ENCODE measurements at regions not wholly inside any gene's neighbourhood (a gene's known extent, or its start where the extent isn't known, plus 50 kb on each side); places are given as distances from the start of the nearest gene placed in this dataset.

DNA sequence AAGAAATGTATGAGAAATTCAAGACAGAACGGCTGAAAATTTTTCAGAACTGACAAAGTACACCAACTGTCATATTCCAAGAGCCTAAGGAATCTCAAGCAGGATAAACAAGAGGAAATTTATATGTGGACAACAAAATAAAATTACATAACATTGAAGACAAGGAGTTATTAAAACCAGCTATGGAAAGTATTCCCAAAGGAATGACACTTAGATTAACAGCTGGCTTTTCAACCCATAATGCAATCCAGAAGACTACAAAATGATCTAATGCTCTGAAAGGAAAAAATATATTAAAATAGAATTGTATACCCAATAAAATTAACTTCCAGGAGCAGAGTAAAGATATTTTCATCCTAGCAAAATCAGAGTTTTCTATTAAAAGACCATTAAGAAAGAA, 132.2 kb upstream of the BNIP2 start:
- Histone ChIP-seq H3K27me3 (peaks cover 27% of the 10 kb centered on the region), H3K36me3 (no peaks in the 10 kb centered on the region), H3K27ac (no peak overlapping the region), H3K9me3 (no peaks in the 10 kb centered on the region), H3K4me3 (no peak overlapping the region), H3K4me1 (no peaks in the 10 kb centered on the region)
- no peak for DNase-seq
- intact Hi-C loops (cut with DNase I; ENCODE audit: low total_unique reads): no loop called here
- TF ChIP-seq, protein P1, sequence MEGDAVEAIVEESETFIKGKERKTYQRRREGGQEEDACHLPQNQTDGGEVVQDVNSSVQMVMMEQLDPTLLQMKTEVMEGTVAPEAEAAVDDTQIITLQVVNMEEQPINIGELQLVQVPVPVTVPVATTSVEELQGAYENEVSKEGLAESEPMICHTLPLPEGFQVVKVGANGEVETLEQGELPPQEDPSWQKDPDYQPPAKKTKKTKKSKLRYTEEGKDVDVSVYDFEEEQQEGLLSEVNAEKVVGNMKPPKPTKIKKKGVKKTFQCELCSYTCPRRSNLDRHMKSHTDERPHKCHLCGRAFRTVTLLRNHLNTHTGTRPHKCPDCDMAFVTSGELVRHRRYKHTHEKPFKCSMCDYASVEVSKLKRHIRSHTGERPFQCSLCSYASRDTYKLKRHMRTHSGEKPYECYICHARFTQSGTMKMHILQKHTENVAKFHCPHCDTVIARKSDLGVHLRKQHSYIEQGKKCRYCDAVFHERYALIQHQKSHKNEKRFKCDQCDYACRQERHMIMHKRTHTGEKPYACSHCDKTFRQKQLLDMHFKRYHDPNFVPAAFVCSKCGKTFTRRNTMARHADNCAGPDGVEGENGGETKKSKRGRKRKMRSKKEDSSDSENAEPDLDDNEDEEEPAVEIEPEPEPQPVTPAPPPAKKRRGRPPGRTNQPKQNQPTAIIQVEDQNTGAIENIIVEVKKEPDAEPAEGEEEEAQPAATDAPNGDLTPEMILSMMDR (IDR thresholded peaks at IDR 0.05): no peak
- no peak for TF ChIP-seq EP300 (IDR thresholded peaks at IDR 0.05; ENCODE audit: low read depth)
- no peak for TF ChIP-seq POLR2AphosphoS5 (IDR thresholded peaks at IDR 0.05)
- no peak for TF ChIP-seq POLR2A (IDR thresholded peaks at IDR 0.05)
- WGBS, 2 donors (ENCODE audit: low coverage in 1 of 2): 62 to 78% methylated on average over 1 of the region's 1 CpG
- in situ Hi-C loops (cut with MboI; ENCODE audit: low pct_ligation_motif_present in 1 of 4, low pct_unique_long_range_greater_than_20kb in 1 of 4, low sequenced_read_pairs in 3 of 4): no loop called here

GRCh38 chr15:59819092-59819491, 130.0 kb upstream of the BNIP2 start:
- Histone ChIP-seq H3K36me3 (no peaks in the 10 kb centered on the region), H3K27me3 (peaks cover 40% of the 10 kb centered on the region), H3K4me1 (no peaks in the 10 kb centered on the region), H3K27ac (no peak overlapping the region), H3K9me3 (no peaks in the 10 kb centered on the region), H3K4me3 (no peak overlapping the region)
- DNase-seq: no peak
- TF ChIP-seq POLR2A (IDR thresholded peaks at IDR 0.05) (no peak), POLR2AphosphoS5 (IDR thresholded peaks at IDR 0.05) (no peak), EP300 (IDR thresholded peaks at IDR 0.05; ENCODE audit: low read depth) (no peak)
- TF ChIP-seq, protein P1 (IDR thresholded peaks at IDR 0.05): no peak
- in situ Hi-C loops (cut with MboI; ENCODE audit: low pct_ligation_motif_present in 1 of 4, low pct_unique_long_range_greater_than_20kb in 1 of 4, low sequenced_read_pairs in 3 of 4): no loop called here
- intact Hi-C loops (cut with DNase I; ENCODE audit: low total_unique reads): no loop called here
- 18% methylated on average over 2 to 4 of the region's 4 CpGs for WGBS, 2 donors (ENCODE audit: low coverage in 1 of 2)

DNA sequence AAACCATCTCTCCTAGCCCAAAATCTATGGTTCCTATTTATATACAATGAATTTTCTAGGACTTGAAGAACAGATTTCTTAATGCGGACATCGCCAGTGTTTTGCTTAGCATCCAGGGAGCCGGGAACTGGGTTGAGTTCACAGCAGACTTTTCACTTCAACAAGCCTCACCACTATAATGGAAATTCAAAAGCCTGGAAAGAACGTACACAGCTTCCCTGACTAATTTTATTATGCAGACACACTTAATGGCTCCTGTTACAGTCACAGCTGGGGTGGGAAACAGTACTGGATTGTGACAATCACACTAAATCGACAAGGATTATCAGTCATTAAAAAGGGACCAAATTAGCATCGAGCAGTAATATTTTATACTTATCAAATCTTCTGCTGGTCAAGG, 129.2 kb upstream of the BNIP2 start:
- DNase-seq: no peak
- in situ Hi-C loops (cut with MboI; ENCODE audit: low pct_ligation_motif_present in 1 of 4, low pct_unique_long_range_greater_than_20kb in 1 of 4, low sequenced_read_pairs in 3 of 4) (no loop called here), intact Hi-C loops (cut with DNase I; ENCODE audit: low total_unique reads) (no loop called here)
- Histone ChIP-seq H3K9me3 (no peaks in the 10 kb centered on the region), H3K4me3 (no peak overlapping the region), H3K36me3 (no peaks in the 10 kb centered on the region), H3K4me1 (no peaks in the 10 kb centered on the region), H3K27ac (no peak overlapping the region), H3K27me3 (peaks cover 35% of the 10 kb centered on the region)
- 50 to 52% methylated on average over 6 of the region's 6 CpGs for WGBS, 2 donors (ENCODE audit: low coverage in 1 of 2)
- TF ChIP-seq POLR2A (IDR thresholded peaks at IDR 0.05): no peak
- TF ChIP-seq EP300 (IDR thresholded peaks at IDR 0.05; ENCODE audit: low read depth): no peak
- TF ChIP-seq, protein P1 (IDR thresholded peaks at IDR 0.05): no peak
- no peak for TF ChIP-seq POLR2AphosphoS5 (IDR thresholded peaks at IDR 0.05)

GRCh38 chr15:59817834-59818233, 128.7 kb upstream of the BNIP2 start:
- no peaks in the 10 kb centered on the region for H3K9me3 ChIP-seq
- TF ChIP-seq, protein P1 (IDR thresholded peaks at IDR 0.05): no peak
- TF ChIP-seq POLR2AphosphoS5 (IDR thresholded peaks at IDR 0.05) (no peak), POLR2A (IDR thresholded peaks at IDR 0.05) (no peak)
- no peaks in the 10 kb centered on the region for H3K4me1 ChIP-seq
- H3K36me3 ChIP-seq: no peaks in the 10 kb centered on the region
- peaks cover 31% of the 10 kb centered on the region for H3K27me3 ChIP-seq
- intact Hi-C loops (cut with DNase I; ENCODE audit: low total_unique reads) (no loop called here), in situ Hi-C loops (cut with MboI; ENCODE audit: low pct_ligation_motif_present in 1 of 4, low pct_unique_long_range_greater_than_20kb in 1 of 4, low sequenced_read_pairs in 3 of 4) (no loop called here)
- no peak overlapping the region for H3K27ac ChIP-seq
- H3K4me3 ChIP-seq: no peak overlapping the region
- 38 to 51% methylated on average over 5 of the region's 5 CpGs for WGBS, 2 donors (ENCODE audit: low coverage in 1 of 2)
- no peak for DNase-seq

Measured in transverse colon (tissue), 4 donors.